ENCODE measurements at regions not wholly inside any gene's neighbourhood (a gene's known extent, or its start where the extent isn't known, plus 50 kb on each side); places are given as distances from the start of the nearest gene placed in this dataset.

- Histone ChIP-seq H3K4me1 (ENCODE audit: insufficient read depth) (peaks cover 7% of the 10 kb centered on the region), H3K27ac (ENCODE audit: low read depth) (no peak overlapping the region), H3F3A (replicated peaks; ENCODE audit: low read depth) (0 out of 2 replicates have a peak, but pooled peaks cover 3% of the 10 kb centered on the region), H2AFZ (no peak overlapping the region), H3K4me2 (no peak overlapping the region), H3K36me3 (ENCODE audit: insufficient read depth) (no peaks in the 10 kb centered on the region), H4K20me1 (replicated peaks; ENCODE audit: insufficient read depth) (peaks cover 12% of the 10 kb centered on the region), H3K79me2 (replicated peaks; ENCODE audit: insufficient read depth) (no peaks in the 10 kb centered on the region), H3K9me2 (ENCODE audit: insufficient read depth) (no peaks in the 10 kb centered on the region), H3K4me3 (no peak overlapping the region), H3K27me3 (ENCODE audit: insufficient read depth) (peaks cover 79% of the 10 kb centered on the region)
- peaks cover 67% of the 10 kb centered on the region for H3K27me3 Mint-ChIP-seq (ENCODE audit: insufficient read depth, low read depth, poor library complexity)
- H3K9me3 Mint-ChIP-seq: no peaks in the 10 kb centered on the region
- H3K36me3 Mint-ChIP-seq (ENCODE audit: low read depth): no peaks in the 10 kb centered on the region
- H3K27ac Mint-ChIP-seq: no peak overlapping the region
- DNase-seq (ENCODE audit: low spot score) (no peak), ATAC-seq (no peak)
- H3K4me1 Mint-ChIP-seq: peaks cover 7% of the 10 kb centered on the region
- no peak overlapping the region for H3K4me3 Mint-ChIP-seq
- TF ChIP-seq ZNF114 (CRISPR knock-in tag; IDR thresholded peaks at IDR 0.05): no peak
- no peak for TF ChIP-seq ETS1 (IDR thresholded peaks at IDR 0.05)
- TF ChIP-seq NANOG (IDR thresholded peaks at IDR 0.05; ENCODE audit: borderline replicate concordance): no peak
- no peak for TF ChIP-seq POLR2AphosphoS5 (IDR thresholded peaks at IDR 0.05; ENCODE audit: low read depth)
These were observed 125.2 kb downstream of the INHBB start for GRCh38 chr2:120471166-120471565.

GRCh38 chr2:120472031-120472430, 126.1 kb downstream of the INHBB start:
- Histone ChIP-seq H3K27ac (ENCODE audit: low read depth) (no peak overlapping the region), H2AFZ (no peak overlapping the region), H3K4me1 (ENCODE audit: insufficient read depth) (0 out of 2 replicates have a peak, but pooled peaks cover under 1% of the 10 kb centered on the region), H3K4me2 (no peak overlapping the region), H4K20me1 (replicated peaks; ENCODE audit: insufficient read depth) (peaks cover 6% of the 10 kb centered on the region), H3F3A (replicated peaks; ENCODE audit: low read depth) (no peaks in the 10 kb centered on the region), H3K27me3 (ENCODE audit: insufficient read depth) (peaks cover 70% of the 10 kb centered on the region), H3K36me3 (ENCODE audit: insufficient read depth) (no peaks in the 10 kb centered on the region), H3K9me2 (ENCODE audit: insufficient read depth) (no peaks in the 10 kb centered on the region), H3K4me3 (no peak overlapping the region), H3K79me2 (replicated peaks; ENCODE audit: insufficient read depth) (no peaks in the 10 kb centered on the region)
- Mint-ChIP-seq H3K4me3 (no peak overlapping the region), H3K36me3 (ENCODE audit: low read depth) (no peaks in the 10 kb centered on the region), H3K27me3 (ENCODE audit: insufficient read depth, low read depth, poor library complexity) (peaks cover 58% of the 10 kb centered on the region), H3K4me1 (no peaks in the 10 kb centered on the region; the same call in 2 of the 3 replicates), H3K9me3 (no peaks in the 10 kb centered on the region), H3K27ac (no peak overlapping the region)
- no peak for ATAC-seq
- DNase-seq (ENCODE audit: low spot score): no peak
- TF ChIP-seq REST (IDR thresholded peaks at IDR 0.05; ENCODE audit: unreplicated experiment): no peak
- TF ChIP-seq, protein P1, sequence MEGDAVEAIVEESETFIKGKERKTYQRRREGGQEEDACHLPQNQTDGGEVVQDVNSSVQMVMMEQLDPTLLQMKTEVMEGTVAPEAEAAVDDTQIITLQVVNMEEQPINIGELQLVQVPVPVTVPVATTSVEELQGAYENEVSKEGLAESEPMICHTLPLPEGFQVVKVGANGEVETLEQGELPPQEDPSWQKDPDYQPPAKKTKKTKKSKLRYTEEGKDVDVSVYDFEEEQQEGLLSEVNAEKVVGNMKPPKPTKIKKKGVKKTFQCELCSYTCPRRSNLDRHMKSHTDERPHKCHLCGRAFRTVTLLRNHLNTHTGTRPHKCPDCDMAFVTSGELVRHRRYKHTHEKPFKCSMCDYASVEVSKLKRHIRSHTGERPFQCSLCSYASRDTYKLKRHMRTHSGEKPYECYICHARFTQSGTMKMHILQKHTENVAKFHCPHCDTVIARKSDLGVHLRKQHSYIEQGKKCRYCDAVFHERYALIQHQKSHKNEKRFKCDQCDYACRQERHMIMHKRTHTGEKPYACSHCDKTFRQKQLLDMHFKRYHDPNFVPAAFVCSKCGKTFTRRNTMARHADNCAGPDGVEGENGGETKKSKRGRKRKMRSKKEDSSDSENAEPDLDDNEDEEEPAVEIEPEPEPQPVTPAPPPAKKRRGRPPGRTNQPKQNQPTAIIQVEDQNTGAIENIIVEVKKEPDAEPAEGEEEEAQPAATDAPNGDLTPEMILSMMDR (conservative IDR thresholded peaks at IDR 0.05; ENCODE audit: low read depth in 2 of 2): no peak
- no peak for TF ChIP-seq JUNB (IDR thresholded peaks at IDR 0.05; ENCODE audit: unreplicated experiment)
- TF ChIP-seq NANOG (IDR thresholded peaks at IDR 0.05; ENCODE audit: borderline replicate concordance): no peak
- TF ChIP-seq EZH2 (IDR thresholded peaks at IDR 0.05; ENCODE audit: low read depth, unreplicated experiment): no peak
- no peak for TF ChIP-seq POLR2AphosphoS5 (IDR thresholded peaks at IDR 0.05; ENCODE audit: low read depth)
- TF ChIP-seq CREB1 (CRISPR knock-in tag; IDR thresholded peaks at IDR 0.05; ENCODE audit: low read depth): no peak
- no peak for TF ChIP-seq ETS1 (IDR thresholded peaks at IDR 0.05)
- no peak for TF ChIP-seq ZNF114 (CRISPR knock-in tag; IDR thresholded peaks at IDR 0.05)
- TF ChIP-seq STAT1 (IDR thresholded peaks at IDR 0.05; ENCODE audit: unreplicated experiment): no peak
- TF ChIP-seq ZNF331 (CRISPR knock-in tag; IDR thresholded peaks at IDR 0.05; ENCODE audit: low read depth): no peak
- no peak for TF ChIP-seq EZH2phosphoT487 (IDR thresholded peaks at IDR 0.05; ENCODE audit: unreplicated experiment)
